MM.1S (cell line): ENCODE measurements at regions not wholly inside any gene's neighbourhood (a gene's known extent, or its start where the extent isn't known, plus 50 kb on each side); places are given as distances from the start of the nearest gene placed in this dataset.

ENCODE experiments used
- EZH2 ChIP-seq: fragments of 300-600 bp; sonication (generic); optimal IDR thresholded peaks from 2 replicates; pipeline ENCODE3; 2017; ENCODE audit warnings: low read depth, mild to moderate bottlenecking, antibody characterized with exemption, low read length, mixed read lengths
- TF ChIP-seq, protein P1 (sequence below): fragments of 300-600 bp; sonication (generic); IDR thresholded peaks from 2 replicates; pipeline ENCODE4 v1.5.1; 2016; ENCODE audit warnings: antibody characterized with exemption, low read length, mixed read lengths

DNA sequence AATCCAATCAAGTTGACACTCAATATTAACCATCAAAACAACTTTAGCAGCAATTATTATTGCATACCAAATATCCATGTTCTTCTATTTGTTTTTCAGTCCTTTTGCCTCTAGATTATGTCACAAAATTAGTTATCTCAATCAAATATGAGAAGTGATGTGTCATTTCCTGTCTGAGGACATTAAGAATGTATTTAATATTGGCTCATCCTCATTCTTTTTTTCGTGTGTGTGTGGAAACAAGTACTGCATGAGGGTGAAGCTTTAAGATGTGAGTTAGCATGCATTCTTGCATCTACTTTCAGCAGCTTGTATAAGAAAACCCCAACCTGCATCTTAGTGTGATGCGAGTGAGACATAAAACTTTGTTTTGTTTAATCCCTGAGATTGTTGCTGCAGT lies 301.4 kb downstream of the GRIA2 start:
- TF ChIP-seq, protein P1, sequence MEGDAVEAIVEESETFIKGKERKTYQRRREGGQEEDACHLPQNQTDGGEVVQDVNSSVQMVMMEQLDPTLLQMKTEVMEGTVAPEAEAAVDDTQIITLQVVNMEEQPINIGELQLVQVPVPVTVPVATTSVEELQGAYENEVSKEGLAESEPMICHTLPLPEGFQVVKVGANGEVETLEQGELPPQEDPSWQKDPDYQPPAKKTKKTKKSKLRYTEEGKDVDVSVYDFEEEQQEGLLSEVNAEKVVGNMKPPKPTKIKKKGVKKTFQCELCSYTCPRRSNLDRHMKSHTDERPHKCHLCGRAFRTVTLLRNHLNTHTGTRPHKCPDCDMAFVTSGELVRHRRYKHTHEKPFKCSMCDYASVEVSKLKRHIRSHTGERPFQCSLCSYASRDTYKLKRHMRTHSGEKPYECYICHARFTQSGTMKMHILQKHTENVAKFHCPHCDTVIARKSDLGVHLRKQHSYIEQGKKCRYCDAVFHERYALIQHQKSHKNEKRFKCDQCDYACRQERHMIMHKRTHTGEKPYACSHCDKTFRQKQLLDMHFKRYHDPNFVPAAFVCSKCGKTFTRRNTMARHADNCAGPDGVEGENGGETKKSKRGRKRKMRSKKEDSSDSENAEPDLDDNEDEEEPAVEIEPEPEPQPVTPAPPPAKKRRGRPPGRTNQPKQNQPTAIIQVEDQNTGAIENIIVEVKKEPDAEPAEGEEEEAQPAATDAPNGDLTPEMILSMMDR, result no peak
- no peak for TF ChIP-seq EZH2
